ENCODE measurements at regions not wholly inside any gene's neighbourhood (a gene's known extent, or its start where the extent isn't known, plus 50 kb on each side); places are given as distances from the start of the nearest gene placed in this dataset.
"Not testable (repeated sequence)": the region's sequence is repeated elsewhere in the genome, so short reads cannot be mapped to it uniquely, and the experiment has no call there.

- DNase-seq: not testable (repeated sequence)
These were observed 57.8 kb upstream of the NBPF8 start for GRCh38 chr1:120357046-120357445.

- DNase-seq: not testable (repeated sequence)
These were observed 58.7 kb upstream of the NBPF8 start for GRCh38 chr1:120356170-120356569.

GRCh38 chr1:120354618-120355184, 60.1 kb upstream of the NBPF8 start:
- DNase-seq: peak; percentile 11

DNA sequence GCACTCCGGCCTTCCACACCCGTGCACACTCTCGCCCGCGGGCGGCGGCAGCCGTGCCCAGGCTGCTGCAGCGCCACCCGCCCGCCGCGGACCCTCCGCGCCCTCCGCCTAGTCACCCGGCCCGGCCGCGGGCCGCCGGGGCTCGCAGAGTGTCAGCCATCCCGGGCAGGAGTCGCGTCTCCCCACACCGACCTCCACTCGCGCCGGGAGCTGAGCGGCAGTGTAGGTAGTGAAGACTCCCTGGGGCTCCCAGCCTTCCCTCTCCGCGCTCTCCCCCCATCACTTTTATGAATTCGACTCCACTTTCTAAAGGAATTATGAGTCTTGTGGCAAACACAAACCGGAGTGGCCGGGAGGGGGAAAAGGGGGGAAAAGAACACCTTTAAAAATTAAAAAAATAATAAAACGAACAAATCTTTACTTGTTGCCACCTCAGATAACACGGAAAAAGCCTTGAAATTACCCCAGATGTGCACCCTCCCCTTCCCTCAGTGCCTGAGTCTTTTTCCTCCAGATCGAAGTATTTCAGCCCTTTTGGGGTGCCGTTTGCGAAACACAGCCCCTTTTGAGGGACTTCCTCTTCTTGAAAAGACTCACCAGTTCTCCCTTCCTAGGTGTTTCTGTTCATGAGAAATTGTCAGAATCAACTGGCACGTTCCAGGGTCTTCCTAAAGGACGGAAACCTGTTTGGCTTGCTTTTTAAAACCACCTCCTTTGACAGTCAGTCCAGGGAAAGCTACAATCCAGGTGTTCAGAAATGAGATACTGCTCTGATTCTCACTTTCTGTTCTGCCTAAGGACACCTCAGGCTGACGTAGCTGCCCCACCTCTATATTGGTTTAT, 72.4 kb upstream of the NBPF8 start:
- not testable (repeated sequence) for DNase-seq

DNA sequence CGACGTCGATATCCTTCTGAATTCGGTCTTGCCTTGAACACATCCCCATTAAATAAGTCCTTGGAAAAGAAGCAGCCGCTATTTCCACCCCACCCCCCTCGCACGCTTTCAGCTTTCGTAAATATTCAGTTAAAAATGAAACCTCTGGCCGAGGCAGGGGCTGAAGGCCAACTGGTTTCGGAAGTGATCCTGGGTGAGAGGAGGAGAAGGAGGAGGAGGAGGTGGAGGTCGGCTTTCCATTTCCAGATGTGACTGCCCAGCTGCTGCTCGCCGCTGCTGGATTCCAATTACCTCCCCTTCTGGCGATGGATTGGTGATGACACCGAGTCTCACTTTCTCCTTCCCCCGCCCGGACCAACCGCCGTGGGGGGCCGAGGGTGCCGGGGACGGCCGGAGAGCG, 73.1 kb upstream of the NBPF8 start:
- not testable (repeated sequence) for DNase-seq

- not testable (repeated sequence) for DNase-seq
These were observed 73.7 kb upstream of the NBPF8 start for GRCh38 chr1:120340838-120341751.

DNA sequence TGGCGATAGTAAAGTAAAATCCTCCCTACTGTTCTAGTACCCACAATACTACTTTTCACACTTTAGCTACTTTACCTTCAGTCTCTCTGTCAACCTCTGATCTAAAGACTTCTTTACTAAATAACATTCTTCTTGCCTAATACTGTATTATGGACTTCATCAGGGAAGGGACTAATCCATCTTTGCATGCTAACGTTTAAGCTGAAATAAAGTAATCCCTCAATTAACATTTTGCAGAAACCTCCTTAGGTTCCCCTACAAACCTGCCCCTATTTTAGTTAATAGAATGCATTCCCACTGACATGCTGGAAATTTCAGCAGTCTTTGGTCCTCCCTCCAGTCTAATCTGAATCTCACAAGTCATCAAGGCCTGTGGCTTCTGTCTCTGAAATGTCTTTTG, 99.1 kb upstream of the NBPF8 start:
- DNase-seq: not testable (repeated sequence)

- DNase-seq: not testable (repeated sequence)
These were observed 102.9 kb upstream of the NBPF8 start for GRCh38 chr1:120311930-120312329.

GRCh38 chr1:120308940-120309578, 105.8 kb upstream of the NBPF8 start:
- not testable (repeated sequence) for DNase-seq

DNA sequence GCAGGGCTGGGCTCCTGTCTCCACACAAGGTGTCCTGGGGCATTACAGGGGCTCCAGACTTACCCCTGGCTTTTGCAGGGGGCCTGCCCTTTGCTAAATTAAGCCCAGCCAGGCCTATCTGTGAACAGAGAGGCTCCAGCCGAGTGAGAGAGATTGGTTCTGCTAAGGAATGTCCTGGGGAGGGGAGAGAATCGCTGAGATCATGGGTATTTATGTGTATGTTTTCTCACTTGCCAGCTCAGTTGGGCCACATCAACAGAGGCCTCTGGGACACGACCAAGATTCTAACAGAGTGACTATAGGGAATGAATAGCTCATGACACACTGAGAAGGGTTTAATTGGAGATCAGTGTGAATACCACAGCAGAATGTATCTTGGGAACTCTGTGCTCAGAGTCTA, 109.8 kb upstream of the NBPF8 start:
- not testable (repeated sequence) for DNase-seq

DNA sequence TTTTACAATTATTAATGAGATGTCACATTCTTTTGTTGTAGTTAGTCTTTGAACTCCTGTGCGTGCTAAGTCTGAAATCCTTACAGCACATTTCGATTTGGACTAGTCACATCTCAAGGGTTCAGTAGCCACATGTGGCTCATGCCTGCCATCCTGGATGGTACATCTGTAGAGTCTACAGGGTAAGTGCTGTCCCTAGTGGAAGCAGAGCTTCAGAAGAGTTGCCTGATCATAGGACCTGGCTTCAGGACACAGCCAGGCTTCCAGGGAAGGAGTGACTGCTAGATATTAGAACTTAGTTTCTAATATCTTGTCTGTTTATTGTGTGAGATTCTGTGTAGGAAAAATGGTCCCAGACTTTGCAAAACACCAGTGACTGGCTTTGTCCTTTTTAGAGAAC, 110.5 kb upstream of the NBPF8 start:
- not testable (repeated sequence) for DNase-seq

DNA sequence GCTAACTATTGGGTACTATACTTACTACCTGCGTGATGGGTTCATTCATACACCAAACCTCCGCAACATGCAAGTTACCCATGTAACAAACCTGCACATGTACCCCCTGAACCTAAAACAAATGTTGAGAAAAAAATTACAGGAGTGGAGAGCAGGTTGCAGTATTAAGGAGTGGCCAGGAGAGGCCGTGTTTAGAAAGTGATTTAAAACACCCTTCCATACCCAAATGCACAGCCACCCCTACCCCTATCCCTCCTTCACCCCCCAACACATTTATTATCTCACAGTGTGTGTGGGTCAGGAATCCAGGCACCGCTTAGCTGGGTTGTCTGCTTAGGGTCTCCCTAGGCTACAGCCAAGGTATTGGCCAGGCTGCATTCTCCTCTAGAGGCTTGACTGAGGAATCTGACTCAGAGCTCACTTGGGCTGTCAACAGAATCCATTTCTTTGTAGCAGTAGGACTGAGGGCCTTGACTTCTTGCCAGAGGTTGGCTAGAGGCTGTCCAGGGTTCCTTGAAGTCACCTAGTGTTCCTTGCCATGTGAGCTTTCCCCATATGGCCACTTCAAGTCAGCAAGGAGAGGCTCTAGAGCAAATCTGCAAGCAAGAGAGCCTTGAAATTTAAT, 115.3 kb upstream of the NBPF8 start:
- DNase-seq: not testable (repeated sequence)

GRCh38 chr1:120298487-120298886, 116.3 kb upstream of the NBPF8 start:
- not testable (repeated sequence) for DNase-seq

DNA sequence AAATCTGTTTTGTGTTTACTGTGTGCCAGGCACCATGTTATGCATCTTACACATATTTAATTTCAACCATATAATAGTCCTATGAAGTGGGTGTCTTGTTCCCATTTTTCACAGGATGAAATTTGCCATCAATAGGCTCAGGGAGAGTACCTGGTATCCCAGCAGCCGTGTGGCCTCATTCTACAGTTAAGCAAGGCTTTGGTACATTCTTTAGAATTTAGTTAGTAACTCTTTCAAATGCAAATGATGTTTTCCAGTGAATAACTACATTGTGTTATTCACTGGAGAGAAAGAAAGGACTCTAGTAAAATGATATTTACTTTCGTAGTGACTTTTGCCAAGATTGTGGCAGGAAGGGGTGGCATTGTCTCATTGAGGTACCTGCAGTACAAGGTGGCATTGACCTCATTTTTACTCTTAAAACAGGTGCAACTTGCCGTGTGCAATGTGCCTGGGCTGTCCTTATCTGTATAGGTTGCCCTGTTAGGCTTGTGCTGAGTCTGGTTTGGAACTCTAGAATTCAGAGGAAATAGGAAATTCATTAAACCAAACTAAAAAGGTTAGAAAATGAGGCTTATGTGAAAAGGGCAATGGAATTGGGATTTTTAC, 117.4 kb upstream of the NBPF8 start:
- not testable (repeated sequence) for DNase-seq

GRCh38 chr1:120290105-120290504, 113.8 kb upstream of the SEC22B start:
- not testable (repeated sequence) for DNase-seq

- DNase-seq: not testable (repeated sequence)
These were observed 113.3 kb upstream of the SEC22B start for GRCh38 chr1:120289601-120290074.

- not testable (repeated sequence) for DNase-seq
These were observed 112.7 kb upstream of the SEC22B start for GRCh38 chr1:120288814-120289600.

DNA sequence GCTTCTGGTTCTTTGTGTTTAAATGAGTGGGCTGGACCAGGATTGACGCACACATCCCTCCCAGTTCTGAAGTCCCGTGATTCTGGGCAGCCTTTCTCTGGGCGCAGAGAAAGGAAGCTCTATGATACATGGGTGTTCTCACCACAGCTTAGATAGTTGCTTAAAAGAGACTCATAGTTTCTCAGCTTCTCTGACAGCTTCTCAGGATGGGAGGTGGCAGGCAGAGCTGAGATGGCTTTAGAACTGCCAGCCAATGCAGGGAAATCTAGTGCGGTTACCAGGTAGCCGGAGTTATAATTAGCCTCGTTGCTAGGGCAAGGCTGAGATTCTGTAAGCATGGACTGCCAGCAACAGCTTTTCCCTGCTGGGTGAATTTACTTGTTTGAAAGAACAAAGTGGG, 111.8 kb upstream of the SEC22B start:
- not testable (repeated sequence) for DNase-seq

DNA sequence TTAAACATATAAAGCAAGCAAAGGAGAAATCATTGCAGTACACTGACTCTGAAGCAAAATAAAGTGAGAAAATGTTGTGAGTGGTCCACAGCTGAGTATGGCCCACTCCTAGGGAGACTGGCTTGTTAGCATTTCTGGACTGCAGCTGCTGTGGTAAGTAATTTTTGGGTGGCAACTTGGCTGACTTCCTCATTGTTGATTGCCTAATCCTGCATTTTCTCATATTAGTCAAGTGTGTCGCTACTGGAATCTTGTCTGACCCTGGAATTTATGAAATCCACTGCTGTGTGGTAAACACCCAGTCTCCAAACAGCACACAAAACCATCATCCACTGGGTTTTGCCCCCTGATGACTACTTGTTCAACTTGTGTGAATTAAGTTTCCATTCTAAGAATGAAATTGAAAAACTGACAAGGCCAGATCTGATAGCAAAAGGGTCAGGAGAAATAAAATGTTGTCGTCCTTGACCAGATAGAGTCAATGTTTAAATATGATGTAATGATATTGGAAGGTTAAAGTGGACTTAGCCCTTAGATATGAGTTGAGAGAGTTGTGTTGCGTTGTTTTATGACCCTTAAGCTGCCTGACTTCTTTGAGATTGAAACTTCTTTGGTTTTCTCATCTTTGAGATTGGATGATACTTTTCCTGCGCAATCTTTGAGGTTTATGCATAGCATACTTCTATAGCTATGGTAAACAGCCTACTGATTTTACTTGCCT, 106.6 kb upstream of the SEC22B start:
- DNase-seq: not testable (repeated sequence)

DNA sequence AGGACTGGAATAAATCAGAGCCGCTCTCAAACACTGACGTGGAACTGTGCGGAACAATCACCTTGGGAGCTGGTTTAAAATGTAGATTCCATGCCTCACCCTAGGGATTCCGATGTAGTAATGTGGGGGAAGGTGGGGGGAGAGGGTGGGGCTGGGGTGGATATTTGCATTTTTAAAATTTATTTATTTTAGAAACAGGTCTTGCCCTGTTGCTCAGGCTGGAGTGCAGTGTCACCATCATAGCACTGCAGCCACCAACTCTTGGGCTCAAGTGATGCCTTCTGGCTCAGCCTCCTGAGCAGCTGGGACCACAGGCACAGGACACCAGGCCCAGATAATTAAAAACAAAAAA, 101.9 kb upstream of the SEC22B start:
- DNase-seq: not testable (repeated sequence)
